GM10266 (cell line): ENCODE measurements at regions not wholly inside any gene's neighbourhood (a gene's known extent, or its start where the extent isn't known, plus 50 kb on each side); places are given as distances from the start of the nearest gene placed in this dataset.

ENCODE experiments used
- DNase-seq: peaks from one replicate; pipeline ENCODE4 v3.0.0; 2012; ENCODE audit errors: extremely low spot score
- TF ChIP-seq, protein P1 (sequence below): IDR thresholded peaks from 2 replicates; pipeline ENCODE4 v1.5.1; 2012; ENCODE audit warnings: mild to moderate bottlenecking, low read depth; ENCODE audit not compliant: control insufficient read depth, insufficient read depth; ENCODE audit errors: missing control alignments

GRCh38 chr5:39799242-39799641, 374.5 kb upstream of the DAB2 start:
- TF ChIP-seq, protein P1, sequence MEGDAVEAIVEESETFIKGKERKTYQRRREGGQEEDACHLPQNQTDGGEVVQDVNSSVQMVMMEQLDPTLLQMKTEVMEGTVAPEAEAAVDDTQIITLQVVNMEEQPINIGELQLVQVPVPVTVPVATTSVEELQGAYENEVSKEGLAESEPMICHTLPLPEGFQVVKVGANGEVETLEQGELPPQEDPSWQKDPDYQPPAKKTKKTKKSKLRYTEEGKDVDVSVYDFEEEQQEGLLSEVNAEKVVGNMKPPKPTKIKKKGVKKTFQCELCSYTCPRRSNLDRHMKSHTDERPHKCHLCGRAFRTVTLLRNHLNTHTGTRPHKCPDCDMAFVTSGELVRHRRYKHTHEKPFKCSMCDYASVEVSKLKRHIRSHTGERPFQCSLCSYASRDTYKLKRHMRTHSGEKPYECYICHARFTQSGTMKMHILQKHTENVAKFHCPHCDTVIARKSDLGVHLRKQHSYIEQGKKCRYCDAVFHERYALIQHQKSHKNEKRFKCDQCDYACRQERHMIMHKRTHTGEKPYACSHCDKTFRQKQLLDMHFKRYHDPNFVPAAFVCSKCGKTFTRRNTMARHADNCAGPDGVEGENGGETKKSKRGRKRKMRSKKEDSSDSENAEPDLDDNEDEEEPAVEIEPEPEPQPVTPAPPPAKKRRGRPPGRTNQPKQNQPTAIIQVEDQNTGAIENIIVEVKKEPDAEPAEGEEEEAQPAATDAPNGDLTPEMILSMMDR: no peak
- DNase-seq: no peak

DNA sequence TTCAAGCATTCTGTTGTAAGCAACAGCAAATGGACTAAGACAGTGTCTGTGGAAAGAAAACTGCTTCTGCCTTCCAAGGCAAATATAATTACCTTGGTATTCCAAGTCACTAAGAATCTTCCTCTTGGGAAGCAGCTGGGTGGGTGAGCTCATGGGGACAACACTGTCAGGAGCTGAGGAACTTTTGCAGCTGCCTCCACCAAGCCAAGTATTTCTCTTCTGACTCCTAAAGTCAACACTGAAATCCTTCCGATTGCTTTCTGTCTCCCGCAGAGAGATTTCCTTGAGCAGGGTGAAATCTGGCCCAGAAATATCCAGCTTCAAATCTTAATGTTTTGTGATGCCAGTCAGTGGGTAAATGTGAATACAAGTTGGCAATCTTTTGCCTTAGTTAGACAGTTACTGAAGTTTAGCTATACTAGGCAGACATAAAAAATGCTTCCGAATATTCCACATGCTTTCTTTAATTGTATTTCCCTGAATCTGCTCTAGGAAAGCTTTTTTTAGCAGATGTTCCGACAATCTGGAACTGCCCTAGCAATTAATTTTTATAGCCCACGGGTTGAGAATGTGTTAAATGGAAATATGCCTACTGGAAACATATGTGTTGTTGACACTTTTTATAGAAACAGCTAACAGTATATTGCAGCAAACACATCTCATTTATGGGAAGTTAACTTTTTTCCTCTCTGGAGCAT, 369.9 kb upstream of the DAB2 start:
- no peak for DNase-seq
- TF ChIP-seq, protein P1: no peak

- TF ChIP-seq, protein P1: no peak
- no peak for DNase-seq
Observed at GRCh38 chr5:39785410-39785809, 360.6 kb upstream of the DAB2 start.

GRCh38 chr5:39783756-39784421, 359.1 kb upstream of the DAB2 start:
- DNase-seq: no peak

DNA sequence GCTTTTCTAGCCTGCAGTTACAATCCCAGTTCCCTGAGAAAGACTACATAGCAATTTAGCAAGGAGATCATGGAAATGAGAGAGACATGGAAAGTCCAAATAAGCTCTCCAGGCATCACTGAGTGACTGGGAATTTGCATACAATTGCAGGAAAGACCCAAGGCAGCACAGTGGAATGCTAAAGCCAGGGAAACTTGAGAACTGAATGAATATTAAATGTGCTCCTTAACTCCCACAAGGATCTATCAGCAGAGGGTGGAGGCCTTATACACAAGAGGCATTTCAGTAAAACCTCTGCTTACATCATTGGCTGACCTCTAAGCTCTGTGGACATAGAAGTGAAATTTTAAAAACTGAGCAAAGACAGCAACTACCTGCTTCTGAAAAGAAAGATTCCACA, 355.6 kb upstream of the DAB2 start:
- TF ChIP-seq, protein P1: no peak
- DNase-seq: no peak

More at GRCh38 chr5:39783756-39784421, 359.1 kb upstream of the DAB2 start:
- TF ChIP-seq, protein P1: no peak

DNA sequence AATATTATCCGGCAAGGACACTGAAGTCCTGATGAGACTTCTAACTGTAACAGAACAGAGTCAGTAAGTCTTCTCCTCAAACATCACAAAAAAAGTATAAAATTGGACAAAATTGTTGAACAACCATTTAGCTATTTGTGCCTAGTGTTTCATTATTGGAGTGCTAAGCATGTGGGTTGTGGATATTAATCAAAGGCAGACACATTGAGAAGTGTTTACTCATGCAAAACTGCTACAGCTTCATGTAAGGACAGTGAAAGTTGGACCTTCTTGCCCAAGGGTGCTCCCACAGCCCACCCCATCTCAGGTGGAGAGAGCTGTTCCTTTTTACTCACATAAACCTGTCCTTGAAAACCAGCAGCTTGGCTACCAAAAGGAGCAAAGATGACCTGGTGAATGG, 355.1 kb upstream of the DAB2 start:
- TF ChIP-seq, protein P1: no peak
- no peak for DNase-seq

- TF ChIP-seq, protein P1: no peak
- DNase-seq: no peak
Observed at GRCh38 chr5:39775797-39776365, 351.1 kb upstream of the DAB2 start.
